Activated CD8-positive, alpha-beta memory T cell treated with anti-CD3 and anti-CD28 coated beads, Interleukin-2, amount 10 ng/mL, durations not matched to agents 7 days and 5 days (primary cell): ENCODE measurements at regions not wholly inside any gene's neighbourhood (a gene's known extent, or its start where the extent isn't known, plus 50 kb on each side); places are given as distances from the start of the nearest gene placed in this dataset.

ENCODE experiments used
- ATAC-seq: fragments of 150-1000 bp; cut with Tn5 transposase; one replicate; pipeline ENCODE4 v1.10.0; 2021; ENCODE audit warnings: moderate library complexity
- CTCF ChIA-PET: fragments of 350-600 bp; sonication (Branson Sonifier 250); formaldehyde crosslinking; loops from one replicate; lab custom pipeline; 2021; ENCODE audit warnings: antibody characterized with exemption; lab: Charles Lee
- DNase-seq: peaks from one replicate; pipeline ENCODE4 v3.0.0-alpha.2; 2020
- H3K27ac Mint-ChIP-seq: one replicate; pipeline ENCODE4 v1.8.0; 2021; ENCODE audit warnings: mild to moderate bottlenecking, mixed read lengths
- H3K27me3 Mint-ChIP-seq: one replicate; pipeline ENCODE4 v1.8.0; 2021; ENCODE audit warnings: mixed read lengths
- H3K36me3 Mint-ChIP-seq: one replicate; pipeline ENCODE4 v1.8.0; 2021; ENCODE audit warnings: mild to moderate bottlenecking, mixed read lengths
- H3K4me1 Mint-ChIP-seq: one replicate; pipeline ENCODE4 v1.8.0; 2021; ENCODE audit warnings: mixed read lengths
- H3K4me3 Mint-ChIP-seq: one replicate; pipeline ENCODE4 v1.8.0; 2021; ENCODE audit warnings: mild to moderate bottlenecking, moderate library complexity, mixed read lengths
- H3K9me3 Mint-ChIP-seq: one replicate; pipeline ENCODE4 v1.8.0; 2022; ENCODE audit warnings: low read depth, mixed read lengths

DNA sequence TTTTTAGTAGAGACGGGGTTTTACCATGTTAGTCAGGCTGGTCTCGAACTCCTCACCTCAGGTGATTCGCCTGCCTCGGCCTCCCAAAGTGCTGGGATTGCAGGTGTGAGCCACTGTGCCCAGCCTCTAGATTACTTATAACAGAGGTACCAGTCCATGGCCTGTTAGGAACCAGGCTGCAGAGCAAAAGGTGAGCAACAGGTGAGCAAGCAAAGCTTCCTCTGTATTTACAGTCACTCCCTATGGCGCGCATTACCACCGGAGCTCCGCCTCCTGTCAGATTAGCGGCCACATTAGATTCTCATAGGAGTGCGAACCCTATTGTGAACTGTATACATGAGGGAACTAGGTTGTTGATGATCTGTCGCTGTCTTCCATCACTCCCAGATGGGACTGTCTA lies 178.0 kb upstream of the SALL4 start:
- Mint-ChIP-seq H3K4me3 (no peak overlapping the region), H3K9me3 (peaks cover 2% of the 10 kb centered on the region), H3K36me3 (no peaks in the 10 kb centered on the region), H3K4me1 (peaks cover 2% of the 10 kb centered on the region), H3K27ac (no peak overlapping the region), H3K27me3 (no peaks in the 10 kb centered on the region)
- DNase-seq (no peak), ATAC-seq (no peak)
- CTCF ChIA-PET, result no interaction called here

GRCh38 chr20:51979226-51979625 lies 176.9 kb upstream of the SALL4 start:
- no peaks in the 10 kb centered on the region for H3K36me3 Mint-ChIP-seq
- no peaks in the 10 kb centered on the region for H3K4me1 Mint-ChIP-seq
- no peak overlapping the region for H3K4me3 Mint-ChIP-seq
- H3K27ac Mint-ChIP-seq, result no peak overlapping the region
- CTCF ChIA-PET, result no interaction called here
- H3K9me3 Mint-ChIP-seq, result peaks cover 2% of the 10 kb centered on the region
- H3K27me3 Mint-ChIP-seq, result no peaks in the 10 kb centered on the region
- DNase-seq (no peak), ATAC-seq (no peak)

DNA sequence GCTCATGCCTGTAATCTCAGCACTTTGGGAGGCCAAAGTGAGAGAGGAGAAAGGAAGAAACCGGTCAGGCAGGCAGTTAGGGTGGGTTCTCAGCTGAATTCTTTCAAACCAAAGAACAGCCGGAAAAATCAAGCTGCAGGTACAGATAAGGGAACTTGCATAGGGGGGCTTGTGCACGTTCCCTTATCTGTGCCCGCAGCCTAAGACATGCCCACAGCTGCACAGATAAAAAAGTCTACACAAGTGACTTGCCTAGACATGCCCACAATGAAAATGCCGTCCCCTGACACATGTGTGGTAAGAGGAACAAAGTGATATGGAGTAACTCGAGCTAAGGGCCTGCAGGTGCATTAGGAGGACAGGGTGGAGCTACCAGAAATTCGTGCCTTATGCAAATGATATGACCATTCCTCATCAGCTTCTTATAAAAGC lies 175.8 kb upstream of the SALL4 start:
- H3K4me1 Mint-ChIP-seq, result no peaks in the 10 kb centered on the region
- ATAC-seq (no peak), DNase-seq (no peak)
- H3K27ac Mint-ChIP-seq, result no peak overlapping the region
- CTCF ChIA-PET, result no interaction called here
- no peaks in the 10 kb centered on the region for H3K27me3 Mint-ChIP-seq
- no peaks in the 10 kb centered on the region for H3K36me3 Mint-ChIP-seq
- peaks cover 2% of the 10 kb centered on the region for H3K9me3 Mint-ChIP-seq
- H3K4me3 Mint-ChIP-seq, result no peak overlapping the region

DNA sequence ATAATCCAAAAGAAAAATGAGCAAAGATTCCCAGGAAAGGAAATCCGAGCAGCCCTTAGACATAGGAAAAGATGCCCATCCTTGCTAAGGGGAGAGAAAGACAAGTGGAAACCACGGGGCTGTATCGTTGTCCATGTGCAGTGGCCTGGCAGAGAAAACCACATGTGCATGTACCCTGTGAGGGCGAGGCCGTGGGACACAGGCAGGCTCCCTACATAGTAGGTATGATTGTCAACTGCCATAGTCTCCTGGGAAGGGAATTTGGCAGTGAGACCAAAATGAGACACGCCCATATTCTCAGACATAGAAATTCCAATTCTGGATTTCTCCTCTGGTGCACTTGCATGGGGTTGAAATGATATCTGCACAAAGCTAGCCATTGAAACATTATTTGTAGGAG lies 169.7 kb upstream of the SALL4 start:
- Mint-ChIP-seq H3K4me1 (no peaks in the 10 kb centered on the region), H3K9me3 (no peaks in the 10 kb centered on the region), H3K27me3 (no peaks in the 10 kb centered on the region), H3K36me3 (no peaks in the 10 kb centered on the region), H3K27ac (no peak overlapping the region), H3K4me3 (no peak overlapping the region)
- DNase-seq (no peak), ATAC-seq (no peak)
- CTCF ChIA-PET, result no interaction called here

GRCh38 chr20:51970858-51971257 lies 168.5 kb upstream of the SALL4 start:
- CTCF ChIA-PET, result no interaction called here
- H3K27me3 Mint-ChIP-seq, result no peaks in the 10 kb centered on the region
- no peak overlapping the region for H3K4me3 Mint-ChIP-seq
- no peak for DNase-seq
- no peaks in the 10 kb centered on the region for H3K36me3 Mint-ChIP-seq
- H3K27ac Mint-ChIP-seq, result no peak overlapping the region
- no peak for ATAC-seq
- H3K9me3 Mint-ChIP-seq, result no peaks in the 10 kb centered on the region
- no peaks in the 10 kb centered on the region for H3K4me1 Mint-ChIP-seq

DNA sequence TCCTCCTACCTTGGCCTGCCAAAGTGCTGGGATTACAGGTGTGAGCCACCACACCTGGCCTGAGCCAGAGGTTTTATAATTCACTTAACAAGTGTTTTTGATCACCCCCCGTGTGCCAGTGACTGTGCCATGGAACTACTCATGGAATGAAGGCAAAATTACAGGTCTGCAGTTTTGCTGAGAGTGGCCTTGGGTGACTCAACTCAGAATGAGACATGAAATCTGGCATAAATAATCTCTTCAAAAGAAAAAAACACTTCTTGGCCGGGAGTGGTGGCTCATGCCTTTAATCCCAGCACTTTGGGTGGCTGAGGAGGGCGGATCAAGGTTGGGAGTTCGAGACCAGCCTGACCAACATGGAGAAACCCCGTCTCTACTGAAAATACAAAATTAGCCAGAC lies 166.9 kb upstream of the SALL4 start:
- Mint-ChIP-seq H3K9me3 (no peaks in the 10 kb centered on the region), H3K27ac (no peak overlapping the region), H3K4me1 (no peaks in the 10 kb centered on the region), H3K27me3 (no peaks in the 10 kb centered on the region), H3K4me3 (no peak overlapping the region), H3K36me3 (no peaks in the 10 kb centered on the region)
- CTCF ChIA-PET, result no interaction called here
- ATAC-seq (no peak), DNase-seq (no peak)

DNA sequence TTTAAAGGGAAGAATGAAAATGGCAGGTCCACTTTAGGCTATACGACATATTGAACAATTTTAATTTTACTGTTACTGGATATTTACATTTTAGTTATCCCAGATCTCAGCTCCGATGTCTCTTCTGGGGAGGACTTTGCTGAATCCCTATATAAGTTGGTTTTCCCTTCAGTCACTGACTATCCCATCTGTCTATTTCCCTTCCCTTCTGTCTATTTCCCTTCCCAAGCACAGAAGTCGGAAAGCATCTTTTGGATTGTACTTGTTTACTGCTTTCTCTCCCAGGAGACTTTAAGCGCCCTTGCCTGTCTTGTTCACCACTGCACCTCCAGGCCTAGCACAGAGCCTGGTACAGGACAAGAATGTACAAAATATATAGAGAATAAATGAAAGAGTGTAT lies 165.8 kb upstream of the SALL4 start:
- Mint-ChIP-seq H3K27me3 (no peaks in the 10 kb centered on the region), H3K9me3 (no peaks in the 10 kb centered on the region), H3K36me3 (no peaks in the 10 kb centered on the region), H3K27ac (no peak overlapping the region), H3K4me1 (no peaks in the 10 kb centered on the region), H3K4me3 (no peak overlapping the region)
- CTCF ChIA-PET, result no interaction called here
- ATAC-seq (no peak), DNase-seq (no peak)

DNA sequence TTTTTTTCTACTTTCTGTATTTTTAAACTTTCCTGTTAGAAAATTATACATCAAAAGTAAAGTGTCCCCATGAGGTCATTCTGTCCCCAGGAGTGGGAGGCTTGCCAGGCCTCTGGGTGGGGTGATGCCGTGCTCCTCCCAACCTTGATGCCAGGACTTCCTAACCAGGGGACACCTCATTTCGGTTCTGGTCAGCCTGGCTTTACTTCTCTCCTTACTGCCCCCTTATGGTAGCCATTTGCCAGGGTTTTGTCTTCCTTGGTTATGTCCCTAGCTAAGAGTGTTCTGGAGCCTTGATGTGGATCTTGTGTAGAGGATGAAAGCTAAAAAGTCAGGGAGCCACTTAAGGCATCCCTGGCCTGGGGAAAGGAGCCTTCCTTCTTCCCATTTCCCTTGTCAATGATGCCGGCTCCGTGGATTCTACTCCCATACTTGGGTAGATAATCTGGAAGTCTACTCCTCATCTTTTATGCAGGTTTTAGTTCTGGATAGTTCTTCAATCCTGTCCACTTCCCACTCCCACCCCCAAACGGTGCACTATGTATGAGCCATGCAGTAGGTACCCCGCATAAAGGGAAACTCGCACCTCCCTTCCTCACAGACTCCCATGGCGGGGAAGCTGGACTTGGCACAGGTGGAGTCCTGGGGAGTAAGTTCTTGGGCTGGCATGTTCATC lies 164.1 kb upstream of the SALL4 start:
- H3K36me3 Mint-ChIP-seq, result no peaks in the 10 kb centered on the region
- DNase-seq (no peak), ATAC-seq (no peak)
- H3K4me1 Mint-ChIP-seq, result no peaks in the 10 kb centered on the region
- CTCF ChIA-PET, result interaction anchor here (1.0 to 1.6 kb wide), 2 partner anchors 11 to 593 kb away, joined by 4 to 6 read pairs; no protein-coding TSS in a partner anchor
- H3K4me3 Mint-ChIP-seq, result no peak overlapping the region
- no peak overlapping the region for H3K27ac Mint-ChIP-seq
- H3K27me3 Mint-ChIP-seq, result peaks cover 4% of the 10 kb centered on the region
- no peaks in the 10 kb centered on the region for H3K9me3 Mint-ChIP-seq

GRCh38 chr20:51961964-51962761 lies 159.8 kb upstream of the SALL4 start:
- Mint-ChIP-seq H3K36me3 (no peaks in the 10 kb centered on the region), H3K4me3 (no peak overlapping the region), H3K27me3 (peaks cover 24% of the 10 kb centered on the region), H3K9me3 (no peaks in the 10 kb centered on the region), H3K27ac (no peak overlapping the region), H3K4me1 (no peaks in the 10 kb centered on the region)
- CTCF ChIA-PET, result no interaction called here
- no peak for ATAC-seq
- DNase-seq, result no peak

GRCh38 chr20:51960047-51960675 lies 157.8 kb upstream of the SALL4 start:
- no peak for DNase-seq
- CTCF ChIA-PET, result no interaction called here
- H3K27me3 Mint-ChIP-seq, result peaks cover 24% of the 10 kb centered on the region
- no peak for ATAC-seq
- no peak overlapping the region for H3K27ac Mint-ChIP-seq
- no peak overlapping the region for H3K4me3 Mint-ChIP-seq
- no peaks in the 10 kb centered on the region for H3K36me3 Mint-ChIP-seq
- no peaks in the 10 kb centered on the region for H3K9me3 Mint-ChIP-seq
- H3K4me1 Mint-ChIP-seq, result no peaks in the 10 kb centered on the region

GRCh38 chr20:51959066-51959542 lies 156.8 kb upstream of the SALL4 start:
- Mint-ChIP-seq H3K4me3 (no peak overlapping the region), H3K27ac (no peak overlapping the region), H3K4me1 (no peaks in the 10 kb centered on the region), H3K36me3 (no peaks in the 10 kb centered on the region), H3K27me3 (peaks cover 24% of the 10 kb centered on the region), H3K9me3 (no peaks in the 10 kb centered on the region)
- ATAC-seq (no peak), DNase-seq (no peak)
- CTCF ChIA-PET, result no interaction called here

GRCh38 chr20:51958099-51959065 lies 156.1 kb upstream of the SALL4 start:
- no peaks in the 10 kb centered on the region for H3K9me3 Mint-ChIP-seq
- ATAC-seq (no peak), DNase-seq (no peak)
- H3K27me3 Mint-ChIP-seq, result peaks cover 24% of the 10 kb centered on the region
- H3K4me3 Mint-ChIP-seq, result no peak overlapping the region
- CTCF ChIA-PET, result no interaction called here
- no peaks in the 10 kb centered on the region for H3K4me1 Mint-ChIP-seq
- H3K36me3 Mint-ChIP-seq, result no peaks in the 10 kb centered on the region
- H3K27ac Mint-ChIP-seq, result no peak overlapping the region

DNA sequence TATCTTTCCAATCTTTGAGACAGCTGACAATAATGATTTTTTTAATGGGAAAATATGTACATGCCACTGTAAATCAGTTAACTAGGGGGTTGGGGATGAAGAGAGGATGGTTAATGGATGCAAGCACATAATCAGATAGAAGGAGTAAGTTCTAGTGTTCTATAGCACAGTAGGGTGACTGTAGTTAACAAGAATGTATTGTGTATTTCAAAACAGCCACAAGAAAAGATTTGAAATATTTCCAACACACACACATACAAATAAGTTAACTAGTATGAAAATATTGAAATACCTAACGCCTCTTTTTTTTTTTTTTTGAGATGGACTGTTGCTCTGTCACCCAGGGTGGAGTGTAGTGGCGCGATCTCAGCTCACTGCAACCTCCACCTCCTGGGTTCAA lies 153.4 kb upstream of the SALL4 start:
- Mint-ChIP-seq H3K27me3 (peaks cover 20% of the 10 kb centered on the region), H3K36me3 (no peaks in the 10 kb centered on the region), H3K9me3 (no peaks in the 10 kb centered on the region), H3K4me1 (no peaks in the 10 kb centered on the region), H3K27ac (no peak overlapping the region), H3K4me3 (no peak overlapping the region)
- CTCF ChIA-PET, result interaction anchor here (1.3 to 1.8 kb wide), 2 partner anchors 10 kb away, joined by 4 to 6 read pairs; no protein-coding TSS in a partner anchor
- ATAC-seq (no peak), DNase-seq (no peak)
